Body of pancreas (tissue), 4 donors: ENCODE measurements at regions not wholly inside any gene's neighbourhood (a gene's known extent, or its start where the extent isn't known, plus 50 kb on each side); places are given as distances from the start of the nearest gene placed in this dataset.

Source experiments
- POLR2A ChIP-seq, 3 donors: fragments of 450-650 bp; IDR thresholded peaks; one replicate each; pipeline ENCODE4 v1.6.1; 2016; ENCODE audit warnings: antibody characterized with exemption in 3 of 3, mild to moderate bottlenecking in 2 of 3
- TF ChIP-seq, protein P1 (sequence below), 7 experiments: fragments of 450-650 bp in 4 of 7; fragments of 200-600 bp in 3 of 7; sonication (generic) in 3 of 7; IDR thresholded peaks; one replicate each; pipeline ENCODE4 v1.5.1; 2016 to 2019; ENCODE audit warnings: antibody characterized with exemption in 7 of 7

- TF ChIP-seq, protein P1, sequence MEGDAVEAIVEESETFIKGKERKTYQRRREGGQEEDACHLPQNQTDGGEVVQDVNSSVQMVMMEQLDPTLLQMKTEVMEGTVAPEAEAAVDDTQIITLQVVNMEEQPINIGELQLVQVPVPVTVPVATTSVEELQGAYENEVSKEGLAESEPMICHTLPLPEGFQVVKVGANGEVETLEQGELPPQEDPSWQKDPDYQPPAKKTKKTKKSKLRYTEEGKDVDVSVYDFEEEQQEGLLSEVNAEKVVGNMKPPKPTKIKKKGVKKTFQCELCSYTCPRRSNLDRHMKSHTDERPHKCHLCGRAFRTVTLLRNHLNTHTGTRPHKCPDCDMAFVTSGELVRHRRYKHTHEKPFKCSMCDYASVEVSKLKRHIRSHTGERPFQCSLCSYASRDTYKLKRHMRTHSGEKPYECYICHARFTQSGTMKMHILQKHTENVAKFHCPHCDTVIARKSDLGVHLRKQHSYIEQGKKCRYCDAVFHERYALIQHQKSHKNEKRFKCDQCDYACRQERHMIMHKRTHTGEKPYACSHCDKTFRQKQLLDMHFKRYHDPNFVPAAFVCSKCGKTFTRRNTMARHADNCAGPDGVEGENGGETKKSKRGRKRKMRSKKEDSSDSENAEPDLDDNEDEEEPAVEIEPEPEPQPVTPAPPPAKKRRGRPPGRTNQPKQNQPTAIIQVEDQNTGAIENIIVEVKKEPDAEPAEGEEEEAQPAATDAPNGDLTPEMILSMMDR (IDR thresholded peaks at IDR 0.05) = no peak
- no peak for TF ChIP-seq POLR2A (IDR thresholded peaks at IDR 0.05)
Measured at GRCh38 chr5:53160895-53161294, 51.3 kb upstream of the MOCS2 start.
